ENCODE measurements at regions not wholly inside any gene's neighbourhood (a gene's known extent, or its start where the extent isn't known, plus 50 kb on each side); places are given as distances from the start of the nearest gene placed in this dataset.

GRCh38 chr1:112219267-112219666 is 176.7 kb upstream of the CTTNBP2NL start:
- Mint-ChIP-seq H3K4me3 (no peak overlapping the region), H3K4me1 (no peaks in the 10 kb centered on the region), H3K27ac (no peak overlapping the region), H3K27me3 (peaks cover 13% of the 10 kb centered on the region), H3K9me3 (ENCODE audit: insufficient read depth) (no peaks in the 10 kb centered on the region)
- ATAC-seq (ENCODE audit: low read depth), result no peak
- no peak for DNase-seq
- Histone ChIP-seq H3K79me2 (ENCODE audit: control insufficient read depth, insufficient read depth, low read length) (no peaks in the 10 kb centered on the region), H3K9me3 (ENCODE audit: control extremely low read depth in 1 of 3, control insufficient read depth in 2 of 3, insufficient read depth in 1 of 3, low read length in 2 of 3) (no peaks in the 10 kb centered on the region), H3K9ac (ENCODE audit: low read length) (no peak overlapping the region), H4K20me1 (ENCODE audit: control insufficient read depth, insufficient read depth, low read length, poor library complexity, severe bottlenecking) (no peaks in the 10 kb centered on the region), H3K4me3 (ENCODE audit: control extremely low read depth in 1 of 5, extremely low read depth in 1 of 5, insufficient read depth in 1 of 5, low read depth in 2 of 5, low read length in 4 of 5) (no peak overlapping the region), H3K27ac (ENCODE audit: low read length in 2 of 2) (no peak overlapping the region), H2AFZ (ENCODE audit: insufficient read depth, low read depth, low read length, poor library complexity, severe bottlenecking) (no peak overlapping the region), H3K27me3 (replicated peaks in 1 of 4; ENCODE audit: control extremely low read depth in 1 of 4, control insufficient read depth in 3 of 4, insufficient read depth in 4 of 4, low read length in 3 of 4) (no peaks in the 10 kb centered on the region), H3K4me1 (ENCODE audit: control insufficient read depth in 2 of 2, insufficient read depth in 2 of 2, low read length in 2 of 2) (no peaks in the 10 kb centered on the region), H3K36me3 (replicated peaks in 1 of 2; ENCODE audit: control extremely low read depth in 1 of 2, control insufficient read depth in 1 of 2, extremely low read depth in 1 of 2, insufficient read depth in 2 of 2, low read length in 1 of 2) (no peaks in the 10 kb centered on the region), H3K4me2 (replicated peaks; ENCODE audit: low read depth, low read length, poor library complexity, severe bottlenecking) (no peak overlapping the region)
- CTCF ChIA-PET, result no interaction called here
- intact Hi-C loops (cut with micrococcal nuclease), result no loop called here
- 100% methylated on average over 1 of the region's 1 CpG for WGBS (ENCODE audit: insufficient coverage)
- no peak for TF ChIP-seq EZH2 (IDR thresholded peaks at IDR 0.05; ENCODE audit: borderline replicate concordance, insufficient read depth, low read depth, low read length, poor library complexity, severe bottlenecking)
- TF ChIP-seq CTCF (IDR thresholded peaks at IDR 0.05), result no peak
- POLR2A ChIA-PET, result no interaction called here

GRCh38 chr1:112230232-112230631 is 165.8 kb upstream of the CTTNBP2NL start:
- Mint-ChIP-seq H3K27ac (no peak overlapping the region), H3K4me3 (no peak overlapping the region), H3K27me3 (peaks cover 10% of the 10 kb centered on the region), H3K4me1 (no peaks in the 10 kb centered on the region), H3K9me3 (ENCODE audit: insufficient read depth) (peaks cover 3% of the 10 kb centered on the region)
- Histone ChIP-seq H3K79me2 (ENCODE audit: control insufficient read depth, insufficient read depth, low read length) (no peaks in the 10 kb centered on the region), H3K9me3 (ENCODE audit: control extremely low read depth in 1 of 3, control insufficient read depth in 2 of 3, insufficient read depth in 1 of 3, low read length in 2 of 3) (peaks cover 0 to 10% (median 4%) of the 10 kb centered on the region in 3 donors), H3K27me3 (replicated peaks in 1 of 4; ENCODE audit: control extremely low read depth in 1 of 4, control insufficient read depth in 3 of 4, insufficient read depth in 4 of 4, low read length in 3 of 4) (no peaks in the 10 kb centered on the region), H2AFZ (ENCODE audit: insufficient read depth, low read depth, low read length, poor library complexity, severe bottlenecking) (no peak overlapping the region), H4K20me1 (ENCODE audit: control insufficient read depth, insufficient read depth, low read length, poor library complexity, severe bottlenecking) (no peaks in the 10 kb centered on the region), H3K27ac (ENCODE audit: low read length in 2 of 2) (no peak overlapping the region), H3K36me3 (replicated peaks in 1 of 2; ENCODE audit: control extremely low read depth in 1 of 2, control insufficient read depth in 1 of 2, extremely low read depth in 1 of 2, insufficient read depth in 2 of 2, low read length in 1 of 2) (no peaks in the 10 kb centered on the region), H3K4me3 (ENCODE audit: control extremely low read depth in 1 of 5, extremely low read depth in 1 of 5, insufficient read depth in 1 of 5, low read depth in 2 of 5, low read length in 4 of 5) (no peak overlapping the region), H3K4me1 (ENCODE audit: control insufficient read depth in 2 of 2, insufficient read depth in 2 of 2, low read length in 2 of 2) (no peaks in the 10 kb centered on the region), H3K4me2 (replicated peaks; ENCODE audit: low read depth, low read length, poor library complexity, severe bottlenecking) (no peak overlapping the region), H3K9ac (ENCODE audit: low read length) (no peak overlapping the region)
- CTCF ChIA-PET, result no interaction called here
- WGBS (ENCODE audit: insufficient coverage), result 89% methylated on average over 8 of the region's 9 CpGs
- POLR2A ChIA-PET, result no interaction called here
- TF ChIP-seq EZH2 (IDR thresholded peaks at IDR 0.05; ENCODE audit: borderline replicate concordance, insufficient read depth, low read depth, low read length, poor library complexity, severe bottlenecking) (no peak), CTCF (IDR thresholded peaks at IDR 0.05) (no peak)
- no peak for DNase-seq
- intact Hi-C loops (cut with micrococcal nuclease), result no loop called here
- no peak for ATAC-seq (ENCODE audit: low read depth)
